DMS 273 (cell line): ENCODE measurements at regions not wholly inside any gene's neighbourhood (a gene's known extent, or its start where the extent isn't known, plus 50 kb on each side); places are given as distances from the start of the nearest gene placed in this dataset.
"Not testable (repeated sequence)": the region's sequence is repeated elsewhere in the genome, so short reads cannot be mapped to it uniquely, and the experiment has no call there.

ENCODE experiments used
- DNase-seq: peaks from one replicate; lab custom pipeline; 2025; ENCODE audit not compliant: unreplicated experiment; lab: John Stamatoyannopoulos, UW

DNA sequence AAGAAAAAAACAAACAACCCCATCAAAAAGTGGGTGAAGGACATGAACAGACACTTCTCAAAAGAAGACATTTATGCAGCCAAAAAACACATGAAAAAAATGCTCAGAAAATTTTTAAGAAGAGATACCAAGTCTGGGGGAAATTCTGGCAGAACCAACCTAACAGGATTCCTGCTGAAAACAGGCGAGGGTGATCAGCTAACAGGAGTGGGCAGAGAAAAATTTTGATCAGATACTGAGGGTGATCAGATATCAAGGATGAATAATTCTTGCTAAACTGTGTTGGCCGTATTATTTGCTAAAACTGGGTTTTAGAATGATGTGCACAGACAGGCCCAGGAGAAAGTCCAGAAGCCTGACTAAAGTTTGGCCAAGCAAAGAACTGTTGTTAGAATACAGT lies 557.3 kb downstream of the CD109 start:
- DNase-seq, result no peak

DNA sequence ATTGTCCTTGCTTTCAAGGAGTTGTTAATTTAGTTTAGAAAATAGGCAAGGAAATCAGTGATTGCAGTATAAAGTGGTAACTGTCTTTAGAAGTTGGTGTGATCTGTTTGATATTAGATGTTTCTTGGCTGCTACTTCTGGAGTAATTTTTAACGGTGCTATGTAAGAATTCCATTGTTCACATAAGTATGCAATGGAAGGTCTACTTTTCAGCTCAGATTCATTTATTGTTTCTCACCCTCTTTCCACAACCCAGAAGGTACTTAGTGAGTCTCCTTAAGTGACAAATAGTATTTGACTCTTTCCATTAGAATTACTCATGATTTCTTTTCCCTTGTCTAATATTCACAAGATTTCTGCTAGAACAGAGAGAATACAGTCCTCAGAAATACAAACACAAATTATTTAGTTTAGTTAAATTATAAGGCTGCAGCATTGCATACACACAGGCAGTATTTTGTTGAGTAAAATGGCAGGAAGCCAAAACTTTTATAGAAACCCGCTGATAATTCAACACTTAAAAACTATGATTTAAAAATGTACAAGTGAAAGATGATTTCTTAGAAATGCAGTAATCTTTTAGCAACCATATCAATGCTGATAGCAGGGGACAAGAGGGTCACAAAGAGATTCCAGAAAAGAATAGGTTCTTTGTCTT lies 554.3 kb downstream of the CD109 start:
- DNase-seq, result no peak

DNA sequence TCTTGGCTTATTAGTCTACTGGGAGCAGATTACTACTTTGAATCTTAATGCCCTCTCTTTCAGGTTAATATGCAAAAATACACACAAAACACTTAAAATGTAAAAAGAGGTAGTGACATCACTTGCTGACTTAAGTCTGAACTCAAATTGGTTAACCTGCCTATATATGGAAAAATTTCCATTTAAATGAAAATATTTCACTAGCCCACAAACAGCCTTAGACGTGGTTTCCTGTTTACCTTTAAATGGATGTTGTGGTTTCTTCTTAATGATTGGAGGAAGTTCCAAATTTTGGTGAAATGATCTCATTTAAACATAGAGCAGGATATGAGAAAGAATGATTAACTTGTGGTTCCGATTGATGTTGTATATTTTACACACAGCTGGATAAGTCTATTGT lies 553.7 kb downstream of the CD109 start:
- DNase-seq, result no peak

DNA sequence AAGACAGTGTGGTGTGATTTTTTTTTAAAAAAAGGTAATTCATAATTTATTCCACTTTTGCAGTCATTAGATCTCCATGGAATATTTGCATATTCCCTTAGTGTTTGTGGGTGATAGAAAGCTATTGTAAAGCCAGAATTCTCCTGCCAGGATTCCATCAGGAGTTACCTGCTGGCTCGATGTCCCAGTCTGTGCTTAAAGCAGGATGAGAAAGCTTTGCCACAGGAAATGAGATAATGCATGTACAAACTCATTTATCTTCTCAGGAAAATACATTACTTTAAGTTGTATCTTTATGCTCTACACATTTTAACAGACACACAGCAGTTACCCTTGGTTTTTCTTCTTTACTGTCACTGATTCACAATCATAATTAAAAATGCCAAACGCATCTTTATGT lies 553.0 kb downstream of the CD109 start:
- DNase-seq, result no peak

DNA sequence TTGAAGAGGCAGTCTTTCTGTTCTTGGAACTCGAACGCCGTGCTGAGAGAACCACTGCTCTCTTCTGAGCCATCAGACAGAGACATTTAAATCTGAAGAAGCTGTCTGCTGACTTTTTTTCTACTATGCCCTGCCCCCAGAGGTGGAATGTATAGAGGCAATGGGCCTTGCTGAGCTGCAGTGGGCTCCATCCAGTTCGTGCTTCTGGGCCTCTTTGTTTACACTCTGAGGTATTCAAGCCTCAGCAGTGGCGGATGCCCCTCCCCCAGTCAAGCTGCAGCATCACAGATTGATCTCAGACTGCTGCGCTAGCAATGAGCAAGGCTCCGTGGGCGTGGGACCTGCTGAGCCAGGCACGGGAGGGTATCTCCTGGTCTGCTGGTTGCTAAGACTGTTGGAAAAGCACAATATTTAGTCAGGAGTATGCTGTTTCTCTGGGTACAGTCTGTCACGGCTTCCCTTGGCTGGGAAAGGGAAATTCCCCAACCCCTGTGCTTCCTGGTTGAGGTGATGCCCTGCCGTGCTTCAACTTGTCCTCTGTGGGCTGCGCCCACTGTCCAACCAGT lies 526.8 kb downstream of the CD109 start:
- no peak for DNase-seq

DNA sequence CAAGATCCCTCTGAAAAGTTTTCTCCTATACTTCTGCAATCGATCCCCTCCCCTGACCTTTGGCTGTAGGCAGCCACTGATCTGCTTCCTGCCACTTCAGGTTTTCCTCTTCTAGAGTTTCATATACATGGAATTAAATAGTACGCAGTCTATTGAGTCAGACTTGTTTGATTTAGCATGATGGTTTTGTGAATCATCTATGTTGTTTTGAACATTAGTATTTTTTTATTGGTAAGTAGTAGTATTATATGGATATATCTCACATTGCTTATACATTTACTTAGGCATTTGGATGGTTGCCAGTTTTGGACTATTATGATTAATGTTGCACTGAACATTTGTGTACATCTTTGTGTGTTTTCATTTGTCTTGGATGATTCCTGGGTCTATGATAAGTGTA lies 518.0 kb downstream of the CD109 start:
- no peak for DNase-seq

DNA sequence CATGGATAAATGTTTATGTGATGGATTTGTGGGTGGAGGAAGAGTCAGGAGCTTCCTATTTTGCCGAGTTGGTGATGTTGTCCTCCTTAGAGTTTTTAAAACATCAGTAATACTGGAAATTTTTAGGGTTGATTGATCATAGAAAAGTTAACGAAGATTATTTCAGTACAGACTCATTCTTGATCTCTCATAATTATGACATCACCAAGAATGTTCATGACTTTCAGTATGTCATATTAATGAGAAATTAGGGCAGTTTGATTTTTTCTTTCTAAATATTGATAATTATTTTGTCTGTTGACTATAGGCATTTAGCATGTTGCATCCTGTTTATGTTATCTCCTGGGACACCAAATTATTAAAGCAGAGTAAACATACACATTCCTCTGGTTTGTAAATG lies 512.2 kb downstream of the CD109 start:
- no peak for DNase-seq

DNA sequence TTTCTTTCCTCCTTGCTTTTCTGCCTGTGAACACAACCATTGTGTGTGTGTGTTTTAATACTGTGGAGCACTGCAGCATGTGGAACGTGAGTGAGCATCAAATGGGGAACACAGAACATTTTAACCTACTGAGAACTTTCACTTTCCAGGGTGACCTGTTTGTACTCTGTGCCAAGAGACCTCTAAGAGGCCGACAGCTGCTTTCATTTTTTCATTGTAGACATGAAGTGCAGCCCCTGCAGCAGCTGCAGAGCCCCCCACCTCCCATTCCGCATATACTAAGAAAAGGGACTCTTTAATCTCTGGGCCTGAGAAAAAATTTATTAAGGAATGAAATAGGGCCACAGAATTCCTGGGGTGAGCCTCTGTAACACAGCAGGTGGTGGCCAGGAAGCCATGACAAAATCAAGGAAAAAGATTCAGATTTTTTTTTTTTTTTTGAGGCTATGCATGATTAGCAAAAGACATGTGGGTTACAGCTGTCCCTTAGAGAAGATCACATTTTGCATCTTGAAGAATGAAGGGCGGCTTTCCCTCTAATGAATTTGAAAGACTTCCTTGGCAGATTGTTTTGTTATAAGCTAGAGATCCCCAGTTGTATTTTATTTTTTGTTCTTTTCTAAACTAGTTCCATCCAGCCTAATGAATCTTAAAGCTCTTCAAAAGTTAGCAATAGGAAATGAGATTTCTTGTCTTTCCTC lies 503.4 kb downstream of the CD109 start:
- DNase-seq, result no peak

DNA sequence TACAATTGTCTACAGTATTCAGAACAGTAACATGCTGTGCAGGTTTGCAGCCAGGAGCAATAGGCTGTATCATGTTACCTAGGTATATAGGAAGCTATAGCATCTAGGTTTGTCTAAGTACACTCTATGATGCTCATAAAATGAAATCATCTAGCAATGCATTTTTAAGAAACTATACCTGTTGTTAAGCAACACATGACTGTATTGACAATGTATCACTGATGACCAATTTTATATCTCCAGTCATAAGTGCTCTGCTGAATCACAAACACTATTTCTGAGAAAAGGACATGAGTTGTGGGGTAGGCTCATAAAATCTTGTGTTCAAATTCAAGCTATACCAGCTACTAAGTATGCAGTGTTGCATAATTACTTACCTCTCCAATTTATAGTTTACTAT lies 501.3 kb downstream of the CD109 start:
- DNase-seq, result no peak

DNA sequence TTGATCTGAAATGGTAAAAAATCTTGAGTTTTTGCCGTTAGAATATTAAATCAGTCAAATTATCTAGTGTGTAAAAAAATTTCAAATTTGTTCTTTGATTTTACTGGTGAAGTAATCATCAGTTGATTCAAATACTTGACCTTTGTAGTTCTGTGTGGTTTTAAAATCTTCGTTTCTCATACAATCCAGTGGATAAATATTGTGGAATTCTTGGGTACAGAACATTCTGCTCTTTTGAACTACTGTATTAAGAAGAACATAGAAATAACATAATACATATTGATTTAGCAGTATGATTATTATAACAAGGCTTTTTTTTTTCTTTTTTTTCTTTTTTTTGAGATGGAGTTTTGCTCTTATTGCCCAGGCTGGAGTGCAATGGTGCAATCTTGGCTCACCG lies 491.8 kb downstream of the CD109 start:
- DNase-seq, result no peak

DNA sequence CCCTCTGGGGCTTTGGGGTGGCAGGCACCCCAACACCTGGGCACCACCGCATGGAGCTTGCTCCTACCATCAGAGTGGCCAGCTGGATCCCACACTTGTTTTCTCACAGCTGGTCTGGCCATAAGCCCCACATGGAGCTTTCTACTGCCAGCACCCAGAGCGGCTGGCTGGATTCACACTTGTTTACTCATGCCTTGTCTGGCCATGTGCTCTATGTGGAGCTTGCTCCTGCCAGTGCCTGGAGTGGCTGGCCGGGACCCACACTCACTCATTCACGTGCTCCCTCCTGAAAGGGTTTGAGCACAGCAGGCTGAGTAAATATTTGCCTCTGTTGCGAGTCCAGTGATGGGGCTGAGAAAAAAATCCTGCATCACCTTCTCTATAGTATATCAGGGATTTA lies 487.0 kb downstream of the CD109 start:
- no peak for DNase-seq

DNA sequence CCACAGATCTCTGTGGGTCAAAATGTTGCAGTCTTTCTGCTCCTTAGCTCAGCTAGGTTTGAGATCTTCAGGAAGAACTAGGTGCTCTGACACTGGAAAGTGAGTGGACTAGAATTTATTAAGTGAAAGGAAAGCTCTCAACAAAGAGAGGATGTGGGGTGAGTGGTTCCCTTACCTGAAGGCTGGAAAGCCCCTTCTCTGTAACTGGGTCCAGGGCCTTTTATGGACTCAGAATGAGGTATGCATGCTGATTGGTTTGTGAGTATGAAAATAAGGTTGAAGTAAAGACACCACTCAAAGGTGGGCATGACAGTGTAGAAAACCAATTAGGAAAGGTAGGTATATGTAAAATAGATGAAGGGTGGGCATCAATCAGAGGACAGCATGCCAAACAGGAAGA lies 485.5 kb downstream of the CD109 start:
- DNase-seq, result no peak

DNA sequence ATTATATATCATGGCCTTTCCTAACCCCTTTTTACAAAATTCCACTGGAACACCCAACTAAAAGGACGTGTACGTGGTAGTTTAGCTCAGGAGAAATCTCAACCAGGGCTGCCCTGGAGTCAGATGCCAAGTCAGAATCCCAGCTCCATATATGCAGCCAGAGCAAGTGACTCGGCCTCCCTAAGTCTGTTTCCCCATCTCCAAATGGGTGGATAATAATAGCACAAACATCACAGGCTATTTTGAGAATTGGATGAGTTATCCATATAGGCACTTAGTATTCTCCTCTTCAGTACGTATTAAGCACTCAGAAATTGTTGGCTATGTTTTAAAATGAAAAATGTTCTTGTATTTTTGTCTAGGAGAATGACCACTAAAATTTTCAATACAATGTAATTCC lies 481.5 kb downstream of the CD109 start:
- no peak for DNase-seq

DNA sequence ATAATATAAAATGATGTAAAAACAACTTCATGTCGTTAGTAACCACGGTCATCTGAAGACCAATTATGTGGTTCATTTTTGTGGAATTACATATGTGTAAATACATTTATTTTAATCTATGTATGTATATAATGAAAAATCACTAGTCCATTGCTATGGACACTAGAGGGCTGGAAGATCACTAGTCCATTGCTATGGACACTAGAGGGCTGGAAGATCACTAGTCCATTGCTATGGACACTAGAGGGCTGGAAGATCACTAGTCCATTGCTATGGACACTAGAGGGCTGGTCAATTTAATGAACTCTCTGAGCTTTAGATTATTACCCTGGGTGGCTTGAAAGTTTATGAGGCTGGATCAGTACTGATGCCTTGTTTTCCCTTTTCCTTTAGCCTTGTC lies 474.5 kb downstream of the CD109 start:
- not testable (repeated sequence) for DNase-seq

DNA sequence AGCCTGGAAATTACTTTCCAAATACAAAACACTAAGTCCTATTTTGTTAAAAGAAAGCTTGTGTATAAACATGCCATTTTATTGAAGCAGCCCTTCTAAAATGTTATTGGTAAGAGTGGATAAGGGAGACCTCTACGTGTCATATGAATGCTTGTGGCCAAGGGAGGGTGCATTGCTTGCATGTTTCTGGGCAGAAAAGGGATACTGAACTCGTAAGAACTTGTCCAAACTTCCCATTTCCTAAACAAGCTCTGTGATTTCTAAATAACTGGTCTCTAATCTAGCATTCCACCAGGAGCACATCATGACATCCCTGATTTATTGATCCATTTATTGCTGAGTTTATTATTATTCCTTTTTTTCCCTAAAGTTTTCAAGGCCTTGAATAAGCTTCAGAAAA lies 474.1 kb downstream of the CD109 start:
- no peak for DNase-seq

DNA sequence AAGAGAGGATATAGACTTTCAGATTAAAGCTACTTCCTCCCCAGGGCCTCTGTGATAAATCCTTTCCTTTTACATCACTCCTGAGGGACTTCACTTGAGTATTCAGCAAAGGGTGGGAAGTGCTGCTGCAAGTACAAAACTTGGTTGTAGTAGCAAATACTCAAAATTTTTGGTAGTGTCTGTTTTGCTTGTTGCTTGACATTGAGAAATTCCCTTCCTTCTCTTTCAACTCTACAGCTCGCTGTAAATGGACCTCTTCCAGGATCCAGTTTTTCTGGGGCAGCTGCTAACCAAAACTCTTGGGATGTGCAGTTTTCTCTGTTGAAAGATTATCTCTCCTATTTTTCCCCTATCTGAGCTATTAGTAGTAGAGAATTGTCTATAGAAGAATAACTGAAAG lies 472.0 kb downstream of the CD109 start:
- DNase-seq, result no peak

DNA sequence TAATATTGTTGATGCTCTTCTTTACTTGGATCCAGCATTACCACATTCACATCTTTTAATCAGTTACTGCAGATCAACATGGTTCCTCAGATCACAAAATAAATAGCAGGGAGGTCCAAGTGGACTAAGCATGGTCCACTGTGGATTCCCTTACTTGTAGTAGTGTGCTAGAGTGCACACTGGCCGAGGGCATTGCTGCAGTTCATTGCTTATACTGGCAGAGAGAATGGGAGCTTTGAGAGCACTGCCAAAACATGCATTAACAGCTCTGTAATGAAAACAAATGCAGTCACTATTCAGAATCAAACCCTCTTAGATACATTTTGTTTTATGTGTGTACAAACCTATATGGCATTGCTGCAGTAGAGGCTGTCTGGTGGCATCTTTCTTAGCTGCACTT lies 471.5 kb downstream of the CD109 start:
- DNase-seq, result no peak

DNA sequence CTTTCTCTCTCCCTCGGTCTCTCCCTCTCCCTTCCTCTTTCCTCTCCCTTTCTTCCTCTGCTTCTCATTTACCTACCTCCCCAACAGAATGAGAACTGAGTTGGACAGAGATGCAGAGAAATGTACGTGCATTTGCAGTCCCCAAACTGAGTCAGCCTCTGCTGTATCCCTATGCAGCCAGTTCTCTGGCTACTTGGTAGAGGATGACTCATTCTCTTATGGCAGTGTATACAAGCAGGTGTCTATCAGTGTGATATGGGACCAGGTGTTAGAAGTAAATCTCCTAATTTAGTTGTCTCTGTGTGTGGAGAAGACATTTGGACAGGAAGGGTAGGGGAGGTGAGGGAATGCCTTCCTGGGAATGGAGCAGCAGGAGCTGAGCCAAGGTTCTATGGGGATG lies 470.8 kb downstream of the CD109 start:
- no peak for DNase-seq

DNA sequence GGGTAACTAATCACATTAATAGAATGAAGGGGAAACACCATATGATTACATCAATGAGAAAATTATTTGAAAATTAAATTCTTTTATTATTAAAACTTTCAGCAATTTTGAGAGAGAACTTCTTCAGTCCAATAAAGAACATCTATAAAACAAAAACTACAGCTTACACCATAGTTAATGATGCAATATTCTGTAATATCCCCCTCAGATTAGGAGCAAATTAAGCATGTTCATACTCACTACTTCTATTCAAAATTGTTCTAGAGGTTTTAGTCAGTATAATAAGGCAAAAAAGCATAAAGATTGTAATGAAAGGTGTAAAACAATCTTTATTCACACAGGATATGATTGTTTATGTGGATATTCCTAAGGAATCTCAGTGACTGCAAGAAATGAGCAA lies 465.4 kb downstream of the CD109 start:
- DNase-seq, result no peak

DNA sequence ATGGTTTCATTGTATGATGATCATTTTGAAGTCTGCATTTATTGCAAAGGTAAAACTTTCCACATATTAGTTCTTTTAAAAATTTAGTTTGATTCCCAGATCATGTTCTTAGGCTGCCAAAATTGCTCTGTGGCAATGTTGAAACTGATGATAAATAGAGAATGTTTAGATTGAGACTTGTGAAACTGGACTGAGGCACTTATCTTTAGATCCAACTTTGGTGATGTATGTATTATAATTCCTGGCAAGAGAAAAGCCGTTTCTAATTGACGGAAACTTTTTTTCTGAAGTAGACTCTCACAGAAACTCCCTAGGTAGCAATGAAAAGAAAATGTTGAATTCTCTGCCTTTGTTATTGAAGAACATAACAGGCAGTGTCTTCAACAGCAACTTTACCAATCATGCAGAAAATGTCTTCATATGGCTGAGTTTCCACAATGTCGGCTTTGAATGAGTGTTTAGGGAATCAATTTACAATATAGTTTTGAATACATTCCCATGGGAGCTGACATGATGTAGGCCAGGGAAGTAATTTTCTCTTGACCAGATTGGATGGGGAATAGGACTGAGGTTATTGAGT lies 456.2 kb downstream of the CD109 start:
- no peak for DNase-seq

DNA sequence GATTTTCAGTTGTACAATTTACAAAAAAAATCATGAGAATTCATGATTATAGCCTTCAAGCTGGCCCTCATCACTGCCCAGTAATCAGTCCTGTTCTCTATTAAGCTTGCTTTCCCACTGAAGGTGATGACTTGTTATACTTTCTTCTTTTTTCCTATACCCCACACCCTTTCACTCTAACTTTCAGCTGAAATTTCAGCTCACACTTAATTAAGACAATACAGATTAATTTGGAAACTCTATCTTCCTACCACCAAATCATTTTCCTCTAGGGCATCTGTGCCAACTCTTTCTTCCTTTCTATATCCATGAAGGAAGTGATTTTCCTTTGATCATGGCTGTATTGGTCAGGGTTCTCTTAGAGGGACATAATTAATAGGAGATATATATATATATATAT lies 449.9 kb downstream of the CD109 start:
- no peak for DNase-seq

DNA sequence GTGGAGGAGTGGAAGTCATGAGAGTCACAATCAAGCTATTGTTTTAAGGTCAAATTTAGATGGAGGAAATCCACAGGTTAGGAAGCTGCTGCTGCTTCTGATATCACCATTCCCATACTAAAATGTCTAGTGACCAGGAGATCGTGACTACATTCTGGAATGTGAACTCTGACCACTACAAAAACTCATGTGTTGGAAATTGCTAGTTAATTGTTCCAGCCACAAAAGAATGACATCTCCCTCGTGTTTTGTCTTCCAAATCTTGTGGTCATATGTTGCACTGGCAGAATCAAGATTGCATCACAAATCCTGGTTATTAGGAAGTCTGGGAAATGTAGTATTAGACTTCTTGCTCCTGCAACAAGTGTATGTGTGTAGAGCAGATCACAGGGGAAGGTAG lies 441.9 kb downstream of the CD109 start:
- no peak for DNase-seq
